Hematopoietic multipotent progenitor cell treated with erythropoietin and hydrocortisone succinate and interleukin-3 and kit ligand, for 15 days (in vitro differentiated cells): ENCODE measurements at regions not wholly inside any gene's neighbourhood (a gene's known extent, or its start where the extent isn't known, plus 50 kb on each side); places are given as distances from the start of the nearest gene placed in this dataset.
"Not testable (repeated sequence)": the region's sequence is repeated elsewhere in the genome, so short reads cannot be mapped to it uniquely, and the experiment has no call there.

Experiments
- DNase-seq: peaks from one replicate; pipeline ENCODE4 v3.0.0-alpha.2; 2015; ENCODE audit warnings: low spot score

DNA sequence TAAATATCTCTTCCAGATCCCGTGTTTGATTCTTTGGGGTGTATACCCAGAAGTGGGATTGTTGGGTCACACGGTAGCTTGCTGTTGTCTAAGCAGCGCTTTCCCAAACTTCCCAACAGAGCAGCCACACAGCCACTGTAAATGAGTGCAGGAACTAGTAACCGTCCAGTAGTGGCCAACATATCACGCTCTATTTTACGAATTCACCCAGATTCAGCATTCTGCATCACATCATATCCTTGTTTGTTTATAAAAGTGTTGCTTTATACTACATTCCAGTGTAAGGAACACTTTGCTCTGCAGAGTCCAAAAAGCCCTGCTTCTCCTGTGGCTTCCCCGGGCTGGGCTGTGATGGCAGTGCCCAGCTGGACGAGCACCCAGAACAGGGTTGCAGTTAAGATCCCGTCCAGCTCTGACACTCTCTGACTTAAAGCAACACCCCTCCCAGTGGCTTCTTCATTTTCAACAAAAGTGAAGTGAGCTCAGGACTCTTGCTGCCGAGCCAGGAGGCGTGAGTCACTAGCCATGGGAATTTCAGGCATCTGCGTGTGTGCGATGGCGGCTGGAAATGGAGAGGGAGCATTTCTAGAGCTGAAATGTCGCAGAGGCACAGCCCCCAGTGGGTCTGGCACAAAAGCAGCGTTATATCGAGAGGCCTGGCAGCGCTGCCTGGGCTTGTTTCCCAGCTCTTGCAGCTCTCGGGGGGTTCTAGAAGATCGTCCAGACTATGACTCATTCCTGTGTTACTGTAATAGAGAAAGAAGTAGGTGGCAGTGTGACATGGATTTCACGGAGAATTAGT lies 216.3 kb upstream of the ECI2 start:
- DNase-seq: no peak

DNA sequence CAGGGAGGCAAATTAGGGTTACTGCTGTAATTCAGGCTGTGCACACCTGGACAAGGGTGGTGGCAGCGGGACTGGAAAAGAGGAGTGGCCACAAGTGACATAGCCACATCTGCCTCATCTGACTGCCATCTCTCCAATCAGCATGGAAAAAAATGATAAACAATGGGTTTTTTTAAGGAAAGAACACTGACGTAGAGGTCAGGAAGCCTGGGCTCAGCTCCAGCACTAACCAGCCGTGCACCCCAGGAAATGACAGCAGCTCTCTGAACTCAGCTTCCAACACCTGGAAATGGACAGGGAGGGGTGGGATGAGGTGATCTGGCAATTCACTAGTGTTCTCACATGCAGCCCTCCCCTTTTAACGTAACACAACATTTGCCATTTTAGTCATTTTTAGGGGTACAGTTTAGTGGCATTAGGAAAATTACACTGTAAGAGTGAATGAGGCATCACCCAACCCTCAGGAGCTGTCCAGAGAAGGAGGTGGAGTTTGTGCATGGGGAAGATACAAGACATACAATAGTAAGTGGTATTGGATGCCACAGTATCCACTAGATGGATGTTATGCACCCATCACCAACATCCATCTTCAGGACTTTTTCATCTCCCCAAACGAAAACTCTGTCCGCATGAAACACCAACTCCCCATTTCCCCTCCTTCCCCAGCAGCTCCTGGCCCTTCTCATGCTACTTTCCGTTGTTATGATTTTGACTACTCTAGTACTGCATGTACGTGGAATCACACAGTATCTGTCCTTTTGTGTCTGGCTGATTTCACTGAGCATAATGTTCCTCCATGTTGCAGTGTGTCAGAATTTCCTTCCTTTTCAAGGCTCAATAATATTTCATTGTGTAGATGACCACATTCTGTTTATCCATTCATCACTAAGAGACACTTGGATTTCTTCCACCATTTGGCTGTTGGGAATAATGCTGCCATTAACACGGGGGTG lies 215.5 kb upstream of the ECI2 start:
- DNase-seq: no peak

DNA sequence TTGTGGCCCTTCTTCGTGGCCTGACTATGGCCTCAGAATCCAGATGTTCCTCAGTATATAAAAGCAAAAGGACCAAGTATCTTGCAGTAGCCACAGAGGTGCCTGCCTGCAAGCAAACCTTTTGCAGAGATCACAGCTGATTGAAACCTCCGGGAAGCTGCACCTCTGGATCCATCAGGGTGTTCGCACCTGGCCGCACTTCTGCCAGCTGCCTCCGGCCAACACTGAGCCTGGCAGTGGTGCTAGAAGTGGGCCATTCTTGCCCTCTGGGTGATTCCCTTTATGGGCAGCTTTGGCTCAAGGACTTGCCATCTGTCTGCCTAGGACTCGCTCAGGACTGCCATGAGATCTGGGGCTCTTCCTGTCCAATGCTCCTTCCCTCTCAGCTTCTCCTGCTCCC lies 214.6 kb upstream of the ECI2 start:
- DNase-seq: no peak

DNA sequence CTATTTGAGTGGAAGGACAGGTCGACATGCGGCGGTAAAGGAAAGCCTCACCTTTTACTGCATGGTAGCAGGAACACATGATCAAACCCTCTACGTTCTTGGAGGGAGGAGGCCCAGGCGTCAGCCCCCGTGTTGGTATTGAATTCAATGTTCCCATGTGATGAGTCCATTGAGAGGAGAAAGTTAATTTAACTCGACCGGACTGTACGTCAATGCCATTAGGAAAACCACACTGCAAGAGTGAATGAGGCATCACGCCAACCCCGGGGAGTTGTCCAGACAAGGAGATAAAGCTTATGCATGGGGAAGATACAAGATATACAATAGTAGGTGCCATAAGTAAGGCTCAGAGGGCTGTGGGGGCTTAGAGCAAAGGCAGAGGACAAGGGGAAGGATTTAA lies 213.9 kb upstream of the ECI2 start:
- no peak for DNase-seq

DNA sequence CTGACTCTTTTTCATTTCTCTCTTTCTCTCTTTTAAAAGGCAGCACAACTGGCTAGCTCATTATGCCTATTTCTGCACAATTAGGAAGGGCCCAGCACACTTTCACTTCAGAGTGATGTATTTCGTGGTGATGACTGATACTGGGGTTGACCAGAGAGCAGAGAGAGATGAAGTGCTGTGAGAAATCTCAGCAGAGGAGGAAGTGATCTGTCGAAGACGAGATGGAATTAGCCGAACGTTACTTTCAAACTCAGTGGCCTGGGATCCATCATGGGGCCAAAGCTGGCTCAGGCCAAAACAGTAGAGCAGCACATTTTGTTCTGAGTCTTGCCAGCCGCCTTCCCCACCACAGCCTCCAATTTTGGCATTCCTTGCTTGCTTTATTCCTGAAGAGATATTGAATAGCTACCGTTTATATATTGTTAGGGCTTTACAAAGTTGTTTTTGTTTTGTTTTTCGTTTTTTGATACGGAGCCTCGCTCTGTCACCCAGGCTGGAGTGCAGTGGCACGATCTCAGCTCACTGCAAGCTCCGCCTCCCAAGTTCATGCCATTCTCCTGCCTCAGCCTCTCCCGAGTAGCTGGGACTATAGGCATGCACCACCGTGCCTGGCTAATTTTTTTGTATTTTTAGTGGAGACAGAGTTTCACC lies 213.2 kb upstream of the ECI2 start:
- DNase-seq: no peak

DNA sequence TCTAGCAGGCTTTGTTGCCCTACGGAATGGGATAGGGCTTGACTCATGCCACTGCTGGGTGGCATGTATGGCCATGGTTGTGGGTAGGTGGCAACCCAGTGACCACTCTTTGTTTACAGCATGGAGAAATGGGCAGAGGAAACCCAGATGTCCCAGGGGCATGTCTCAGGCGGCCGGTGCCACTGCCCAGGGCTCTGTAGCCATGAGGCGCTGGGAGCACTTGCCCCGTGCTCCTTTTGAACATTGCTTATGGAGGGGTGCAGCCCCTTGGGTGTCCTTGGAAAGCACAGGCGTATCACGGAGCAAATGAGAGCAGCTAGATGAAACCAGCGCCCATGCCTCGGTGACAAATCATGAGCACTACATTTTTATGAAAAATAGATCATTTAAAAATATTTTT lies 212.5 kb upstream of the ECI2 start:
- DNase-seq: no peak

DNA sequence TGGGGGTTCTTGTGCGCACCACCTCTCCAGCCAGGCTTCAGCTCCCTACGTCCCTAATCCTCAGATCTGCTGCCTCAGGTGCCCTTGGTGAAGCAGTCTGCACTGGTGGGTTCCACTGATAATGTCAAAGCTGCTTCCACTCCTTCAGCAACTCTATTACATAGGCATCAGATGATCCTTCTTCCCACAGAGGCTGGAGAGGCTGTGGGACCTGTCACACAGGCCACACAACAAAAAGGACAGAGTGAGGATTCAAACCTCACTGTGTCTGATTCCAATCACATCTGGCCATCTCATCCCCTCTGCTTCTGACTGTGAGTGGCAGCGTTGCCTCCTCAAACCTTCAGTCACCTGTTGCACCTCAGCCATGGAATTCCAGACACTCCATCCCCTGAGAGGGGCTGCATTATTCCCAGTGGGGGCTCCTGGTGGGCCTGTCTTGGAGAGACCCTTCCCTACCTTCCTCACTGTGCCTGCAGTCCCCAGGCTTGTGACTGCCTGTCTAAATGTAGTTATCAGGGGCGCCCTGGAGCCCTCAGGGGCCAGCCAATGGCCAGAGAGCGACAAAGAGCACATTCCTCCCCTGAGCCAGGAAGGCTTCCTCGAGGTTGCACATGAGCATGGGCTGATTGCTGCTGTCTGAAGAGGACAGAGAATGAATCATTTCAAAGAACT lies 211.4 kb upstream of the ECI2 start:
- DNase-seq: no peak

DNA sequence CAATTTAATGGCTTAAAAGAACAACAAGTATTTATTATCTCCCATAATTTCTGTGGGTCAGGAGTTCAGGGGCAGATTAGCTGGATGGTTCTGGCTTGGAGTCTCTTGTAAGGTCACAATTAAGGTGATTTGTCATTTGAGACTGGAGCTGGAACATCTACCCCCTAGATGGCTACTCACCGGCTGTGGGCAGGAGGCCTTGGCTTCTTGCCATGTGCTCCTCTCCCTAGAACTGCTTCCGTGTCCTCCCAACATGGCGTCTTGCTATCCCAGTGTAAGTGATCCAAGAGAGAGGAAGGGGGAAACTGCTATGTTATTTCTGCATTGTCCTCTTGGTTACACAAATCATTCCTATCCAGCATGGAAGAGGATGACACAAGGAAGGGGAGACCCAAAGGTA lies 210.2 kb upstream of the ECI2 start:
- DNase-seq: no peak

GRCh38 chr6:4344317-4344899 lies 209.0 kb upstream of the ECI2 start:
- DNase-seq: no peak

DNA sequence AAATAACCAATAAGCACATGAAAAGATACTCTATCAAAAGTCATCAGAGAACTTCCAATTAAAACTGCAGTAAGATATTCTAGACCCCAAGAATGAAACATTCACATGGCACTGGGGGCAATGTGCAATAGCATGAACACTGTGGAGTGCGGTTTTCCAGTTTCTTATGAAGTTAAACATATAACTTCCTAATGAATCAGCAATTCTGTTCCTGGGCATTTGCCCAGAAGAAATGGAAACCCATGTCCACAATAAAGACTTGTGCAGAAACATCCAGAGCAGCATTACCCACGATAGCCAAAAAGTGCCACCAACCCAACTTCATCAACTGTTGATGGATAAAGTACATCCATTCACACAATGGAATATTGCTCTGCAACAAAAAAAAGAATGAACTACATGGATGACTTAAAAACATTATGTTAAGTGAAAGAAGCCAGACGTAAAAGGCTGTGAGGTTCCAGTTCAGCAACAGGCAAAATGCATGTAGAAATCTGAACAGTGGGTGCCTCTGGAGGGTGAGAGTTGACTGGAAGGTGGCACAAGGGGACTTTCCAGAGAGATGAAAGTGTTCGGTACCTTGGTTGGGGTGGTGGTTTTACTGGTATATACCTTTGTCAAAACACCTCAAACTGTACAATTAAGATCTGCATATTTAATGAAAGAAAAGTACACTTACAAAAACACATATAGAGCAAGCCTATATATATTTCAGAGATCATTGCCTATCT lies 207.2 kb upstream of the ECI2 start:
- no peak for DNase-seq

- no peak for DNase-seq
These were observed 205.9 kb upstream of the ECI2 start for GRCh38 chr6:4341078-4341797.

DNA sequence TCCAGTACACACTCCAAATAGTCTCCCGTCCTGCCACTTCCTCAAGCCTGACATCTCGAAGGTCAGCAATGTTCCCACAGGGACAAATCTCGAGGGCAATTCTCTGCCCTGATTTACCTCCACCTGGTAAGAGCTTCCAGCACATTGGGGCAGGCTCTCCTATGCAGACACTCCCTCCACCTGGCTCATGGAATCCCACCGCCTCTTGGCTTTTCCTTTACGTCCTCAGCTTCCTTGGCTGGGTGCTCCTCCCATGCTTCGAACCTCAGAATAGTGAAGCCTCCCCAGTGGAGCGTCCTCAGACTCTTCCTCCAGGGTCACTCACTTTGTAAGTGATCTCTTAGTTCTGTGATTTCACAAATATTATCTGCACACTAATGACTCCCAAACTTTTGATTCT lies 205.2 kb upstream of the ECI2 start:
- DNase-seq: no peak

- DNase-seq: no peak
These were observed 203.5 kb upstream of the ECI2 start for GRCh38 chr6:4338884-4339283.

GRCh38 chr6:4336778-4337442 lies 201.5 kb upstream of the ECI2 start:
- no peak for DNase-seq

- no peak for DNase-seq
These were observed 200.7 kb upstream of the ECI2 start for GRCh38 chr6:4336084-4336483.

DNA sequence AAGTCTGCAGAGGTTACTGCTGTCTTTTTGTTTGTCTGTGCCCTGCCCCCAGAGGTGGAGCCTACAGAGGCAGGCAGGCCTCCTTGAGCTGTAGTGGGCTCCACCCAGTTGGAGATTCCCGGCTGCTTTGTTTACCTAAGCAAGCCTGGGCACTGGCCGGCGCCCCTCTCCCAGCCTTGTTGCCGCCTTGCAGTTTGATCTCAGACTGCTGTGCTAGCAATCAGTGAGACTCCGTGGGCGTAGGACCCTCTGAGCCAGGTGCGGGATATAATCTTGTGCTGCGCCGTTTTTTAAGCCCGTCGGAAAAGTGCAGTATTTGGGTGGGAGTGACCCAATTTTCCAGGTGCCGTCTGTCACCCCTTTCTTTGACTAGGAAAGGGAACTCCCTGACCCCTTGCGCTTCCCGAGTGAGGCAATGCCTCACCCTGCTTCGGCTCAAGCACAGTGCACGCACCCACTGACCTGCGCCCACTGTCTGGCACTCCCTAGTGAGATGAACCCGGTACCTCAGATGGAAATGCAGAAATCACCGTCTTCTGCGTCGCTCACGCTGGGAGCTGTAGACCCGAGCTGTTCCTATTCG lies 198.9 kb upstream of the ECI2 start:
- not testable (repeated sequence) for DNase-seq

GRCh38 chr6:4327841-4328240 lies 192.5 kb upstream of the ECI2 start:
- DNase-seq: no peak

DNA sequence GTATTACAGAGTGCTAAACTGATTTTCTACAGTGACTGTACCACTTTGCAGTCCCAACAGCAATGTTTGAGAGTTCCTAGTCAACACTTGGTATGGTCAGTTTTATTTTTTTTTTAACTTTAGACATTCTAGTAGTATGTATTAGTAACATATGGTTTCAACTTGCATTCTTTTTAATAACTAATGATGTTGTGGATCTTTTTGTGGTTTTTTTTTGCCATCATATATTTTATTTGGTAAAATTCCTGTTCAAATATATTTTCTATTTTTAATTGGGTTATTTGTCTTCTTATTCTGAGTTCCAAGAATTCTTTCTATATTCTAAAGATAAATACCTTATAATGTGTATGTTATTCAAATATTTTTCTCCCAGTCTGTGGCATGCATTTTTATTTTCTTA lies 189.4 kb upstream of the ECI2 start:
- DNase-seq: no peak

DNA sequence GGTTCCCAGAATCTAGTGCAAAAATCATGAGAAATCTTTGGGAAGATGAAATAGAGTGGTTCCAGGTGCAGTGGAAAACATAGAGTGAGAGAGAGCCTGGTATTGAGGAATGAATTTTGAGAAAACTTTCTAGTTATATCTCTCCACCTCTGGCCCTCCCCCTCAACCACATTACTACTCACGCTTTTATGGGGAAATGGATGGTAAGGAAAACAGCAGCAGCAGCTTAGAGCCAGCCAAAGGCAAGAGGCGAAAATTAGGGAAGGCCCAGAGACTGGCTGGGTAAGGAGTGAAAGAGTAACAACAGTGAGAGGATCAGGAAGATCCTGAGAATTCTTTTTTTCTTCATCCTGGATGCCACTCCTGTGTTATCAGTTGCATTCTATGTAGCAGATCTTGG lies 187.9 kb upstream of the ECI2 start:
- DNase-seq: no peak
